ENCODE measurements at regions not wholly inside any gene's neighbourhood (a gene's known extent, or its start where the extent isn't known, plus 50 kb on each side); places are given as distances from the start of the nearest gene placed in this dataset.

DNA sequence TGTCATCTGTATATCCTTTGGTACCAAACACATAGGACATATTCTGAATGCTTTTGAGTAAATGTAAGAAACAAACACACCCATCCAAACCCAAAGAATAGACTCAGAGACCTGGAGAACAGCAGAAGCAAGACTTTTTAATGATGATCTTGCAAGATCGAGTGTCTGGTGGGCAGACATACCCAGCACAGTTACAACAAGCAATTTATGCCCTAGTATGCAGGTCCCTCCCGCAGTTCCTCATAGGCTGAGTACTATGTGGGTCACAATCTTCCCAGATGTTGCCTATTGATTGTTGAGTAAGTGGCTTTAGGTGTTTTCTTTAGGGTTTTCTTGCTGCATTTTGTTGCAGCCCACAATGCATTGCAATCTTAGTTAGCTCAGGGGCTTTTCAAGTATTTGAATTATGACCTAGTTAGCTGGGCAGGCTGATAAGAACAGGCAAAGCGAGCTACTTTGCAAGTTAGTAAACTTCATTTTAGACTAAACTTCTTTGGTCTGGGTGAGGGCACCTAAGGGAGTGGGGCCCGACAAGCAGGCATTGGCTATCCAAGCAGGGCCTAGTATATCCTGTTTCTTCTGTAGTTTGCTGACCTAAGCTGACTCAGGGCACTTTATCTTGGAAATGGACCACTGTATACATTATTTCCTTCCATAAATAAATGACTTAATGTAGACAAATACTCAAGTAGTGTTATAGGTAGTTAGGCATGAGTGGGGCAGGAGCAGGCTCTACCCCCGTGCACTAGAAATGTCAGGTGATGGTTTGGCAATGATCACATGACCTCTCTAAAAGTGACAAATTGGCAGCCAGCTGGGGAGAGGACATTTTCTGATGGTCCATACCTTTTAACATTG, 87.3 kb upstream of the LIPC start:
- TF ChIP-seq, protein P1, sequence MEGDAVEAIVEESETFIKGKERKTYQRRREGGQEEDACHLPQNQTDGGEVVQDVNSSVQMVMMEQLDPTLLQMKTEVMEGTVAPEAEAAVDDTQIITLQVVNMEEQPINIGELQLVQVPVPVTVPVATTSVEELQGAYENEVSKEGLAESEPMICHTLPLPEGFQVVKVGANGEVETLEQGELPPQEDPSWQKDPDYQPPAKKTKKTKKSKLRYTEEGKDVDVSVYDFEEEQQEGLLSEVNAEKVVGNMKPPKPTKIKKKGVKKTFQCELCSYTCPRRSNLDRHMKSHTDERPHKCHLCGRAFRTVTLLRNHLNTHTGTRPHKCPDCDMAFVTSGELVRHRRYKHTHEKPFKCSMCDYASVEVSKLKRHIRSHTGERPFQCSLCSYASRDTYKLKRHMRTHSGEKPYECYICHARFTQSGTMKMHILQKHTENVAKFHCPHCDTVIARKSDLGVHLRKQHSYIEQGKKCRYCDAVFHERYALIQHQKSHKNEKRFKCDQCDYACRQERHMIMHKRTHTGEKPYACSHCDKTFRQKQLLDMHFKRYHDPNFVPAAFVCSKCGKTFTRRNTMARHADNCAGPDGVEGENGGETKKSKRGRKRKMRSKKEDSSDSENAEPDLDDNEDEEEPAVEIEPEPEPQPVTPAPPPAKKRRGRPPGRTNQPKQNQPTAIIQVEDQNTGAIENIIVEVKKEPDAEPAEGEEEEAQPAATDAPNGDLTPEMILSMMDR (conservative IDR thresholded peaks at IDR 0.05 in 1 of 2, IDR thresholded peaks at IDR 0.05 in 1 of 2; ENCODE audit: extremely low read depth in 1 of 2, insufficient read depth in 1 of 2, low read depth in 1 of 2, low read length in 2 of 2), result no peak
- no peak for TF ChIP-seq EZH2 (IDR thresholded peaks at IDR 0.05; ENCODE audit: borderline replicate concordance, low read length)

All from mammary epithelial cell (primary cell).